OCI-LY3 (cell line): ENCODE measurements at regions not wholly inside any gene's neighbourhood (a gene's known extent, or its start where the extent isn't known, plus 50 kb on each side); places are given as distances from the start of the nearest gene placed in this dataset.

ENCODE experiments used
- EZH2phosphoT487 ChIP-seq: fragments of 200-600 bp; shearing (Covaris generic); IDR thresholded peaks from 2 replicates; pipeline ENCODE4 v1.6.1; 2018; ENCODE audit warnings: antibody characterized with exemption, mixed run types, low read depth
- TF ChIP-seq, protein P1 (sequence below): fragments of 200-600, 300-600 bp; sonication (generic); IDR thresholded peaks from 2 replicates; pipeline ENCODE4 v1.5.1; 2014; ENCODE audit warnings: antibody characterized with exemption, low read length, low read depth

DNA sequence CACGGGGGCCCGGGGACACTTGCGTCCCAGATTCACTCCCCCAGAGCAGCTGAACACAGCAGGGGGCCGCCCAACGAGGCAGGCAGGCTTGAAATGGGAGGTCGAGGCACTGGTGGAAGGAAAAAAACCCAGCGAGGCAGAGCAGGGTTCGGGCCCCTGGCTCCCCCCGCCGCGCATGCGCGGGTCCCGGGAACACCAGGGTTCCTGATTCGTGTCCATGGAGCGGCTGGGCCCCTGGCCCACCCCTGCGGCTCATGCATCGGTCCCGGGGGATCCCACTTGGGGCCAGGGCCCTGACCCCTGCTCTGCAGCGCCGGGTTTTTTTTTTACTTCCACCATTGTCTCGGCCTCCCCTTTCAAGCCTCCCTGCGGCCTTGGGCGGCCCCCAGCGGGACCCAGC is 321.5 kb downstream of the ALG10 start:
- TF ChIP-seq, protein P1, sequence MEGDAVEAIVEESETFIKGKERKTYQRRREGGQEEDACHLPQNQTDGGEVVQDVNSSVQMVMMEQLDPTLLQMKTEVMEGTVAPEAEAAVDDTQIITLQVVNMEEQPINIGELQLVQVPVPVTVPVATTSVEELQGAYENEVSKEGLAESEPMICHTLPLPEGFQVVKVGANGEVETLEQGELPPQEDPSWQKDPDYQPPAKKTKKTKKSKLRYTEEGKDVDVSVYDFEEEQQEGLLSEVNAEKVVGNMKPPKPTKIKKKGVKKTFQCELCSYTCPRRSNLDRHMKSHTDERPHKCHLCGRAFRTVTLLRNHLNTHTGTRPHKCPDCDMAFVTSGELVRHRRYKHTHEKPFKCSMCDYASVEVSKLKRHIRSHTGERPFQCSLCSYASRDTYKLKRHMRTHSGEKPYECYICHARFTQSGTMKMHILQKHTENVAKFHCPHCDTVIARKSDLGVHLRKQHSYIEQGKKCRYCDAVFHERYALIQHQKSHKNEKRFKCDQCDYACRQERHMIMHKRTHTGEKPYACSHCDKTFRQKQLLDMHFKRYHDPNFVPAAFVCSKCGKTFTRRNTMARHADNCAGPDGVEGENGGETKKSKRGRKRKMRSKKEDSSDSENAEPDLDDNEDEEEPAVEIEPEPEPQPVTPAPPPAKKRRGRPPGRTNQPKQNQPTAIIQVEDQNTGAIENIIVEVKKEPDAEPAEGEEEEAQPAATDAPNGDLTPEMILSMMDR: no peak
- TF ChIP-seq EZH2phosphoT487: no peak
